GM13977 (cell line): ENCODE measurements at regions not wholly inside any gene's neighbourhood (a gene's known extent, or its start where the extent isn't known, plus 50 kb on each side); places are given as distances from the start of the nearest gene placed in this dataset.
A peak's percentile ranks its signal among the peaks of the same experiment; 100 is the strongest.

Experiments used
- DNase-seq: peaks from one replicate; pipeline ENCODE4 v3.0.0; 2012; ENCODE audit warnings: low spot score
- in situ Hi-C: fragments of 300-500 bp; cut with MboI; formaldehyde crosslinking; loops from one replicate; pipeline ENCODE4 v1.12.0; 2022; ENCODE audit warnings: low sequenced_read_pairs, low pct_unique_long_range_greater_than_20kb, mixed read lengths, inconsistent platforms; ENCODE audit not compliant: unreplicated experiment
- TF ChIP-seq, protein P1 (sequence below): IDR thresholded peaks from 2 replicates; pipeline ENCODE4 v1.5.1; 2012; ENCODE audit warnings: mild to moderate bottlenecking, control low read depth; ENCODE audit not compliant: insufficient read depth; ENCODE audit errors: extremely low read depth, missing control alignments

- TF ChIP-seq, protein P1, sequence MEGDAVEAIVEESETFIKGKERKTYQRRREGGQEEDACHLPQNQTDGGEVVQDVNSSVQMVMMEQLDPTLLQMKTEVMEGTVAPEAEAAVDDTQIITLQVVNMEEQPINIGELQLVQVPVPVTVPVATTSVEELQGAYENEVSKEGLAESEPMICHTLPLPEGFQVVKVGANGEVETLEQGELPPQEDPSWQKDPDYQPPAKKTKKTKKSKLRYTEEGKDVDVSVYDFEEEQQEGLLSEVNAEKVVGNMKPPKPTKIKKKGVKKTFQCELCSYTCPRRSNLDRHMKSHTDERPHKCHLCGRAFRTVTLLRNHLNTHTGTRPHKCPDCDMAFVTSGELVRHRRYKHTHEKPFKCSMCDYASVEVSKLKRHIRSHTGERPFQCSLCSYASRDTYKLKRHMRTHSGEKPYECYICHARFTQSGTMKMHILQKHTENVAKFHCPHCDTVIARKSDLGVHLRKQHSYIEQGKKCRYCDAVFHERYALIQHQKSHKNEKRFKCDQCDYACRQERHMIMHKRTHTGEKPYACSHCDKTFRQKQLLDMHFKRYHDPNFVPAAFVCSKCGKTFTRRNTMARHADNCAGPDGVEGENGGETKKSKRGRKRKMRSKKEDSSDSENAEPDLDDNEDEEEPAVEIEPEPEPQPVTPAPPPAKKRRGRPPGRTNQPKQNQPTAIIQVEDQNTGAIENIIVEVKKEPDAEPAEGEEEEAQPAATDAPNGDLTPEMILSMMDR, result no peak
- in situ Hi-C loops, result no loop called here
- DNase-seq, result no peak
Observed at GRCh38 chr3:118761291-118761606, 273.4 kb downstream of the IGSF11 start.

- in situ Hi-C loops, result no loop called here
- no peak for DNase-seq
- TF ChIP-seq, protein P1, result no peak
Observed at GRCh38 chr3:118765636-118766305, 268.9 kb downstream of the IGSF11 start.

DNA sequence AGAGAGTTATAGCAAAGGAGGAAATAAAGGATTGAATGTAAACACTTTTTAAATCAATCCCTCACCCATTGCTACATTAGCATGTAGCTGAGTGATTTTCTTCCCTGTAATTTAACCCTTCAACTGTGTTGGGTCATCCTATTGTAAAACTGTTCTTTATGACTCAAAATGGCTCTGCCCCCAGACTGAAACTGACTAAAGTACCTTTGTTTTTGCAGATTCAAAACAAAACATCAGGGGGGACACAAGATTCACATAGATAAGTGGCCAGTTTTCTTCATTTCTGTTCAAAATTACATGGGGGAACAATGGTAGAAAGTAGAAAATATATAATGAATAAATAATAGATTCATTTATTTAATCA lies 268.4 kb downstream of the IGSF11 start:
- TF ChIP-seq, protein P1, result no peak
- in situ Hi-C loops, result no loop called here
- DNase-seq, result peak; percentile 15

DNA sequence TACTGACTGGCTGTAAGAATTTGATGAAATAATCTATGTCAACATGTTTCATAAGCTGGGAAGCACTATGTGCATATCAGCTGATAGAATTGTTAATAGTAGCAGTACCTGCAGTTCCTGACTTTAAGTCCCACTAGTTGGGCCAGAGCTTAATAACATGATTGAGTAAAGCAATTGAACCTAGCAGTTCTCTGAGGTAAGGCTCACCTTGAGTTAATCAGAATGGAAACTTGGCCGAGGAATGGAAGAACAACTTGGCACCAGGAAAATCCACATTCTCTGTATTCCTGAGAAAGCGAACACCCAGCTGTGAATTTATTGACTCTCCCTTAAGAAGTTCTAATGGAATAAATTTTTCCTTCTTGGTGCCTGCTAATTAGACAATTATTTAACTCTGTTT lies 262.6 kb downstream of the IGSF11 start:
- in situ Hi-C loops, result no loop called here
- TF ChIP-seq, protein P1, result no peak
- DNase-seq, result no peak

DNA sequence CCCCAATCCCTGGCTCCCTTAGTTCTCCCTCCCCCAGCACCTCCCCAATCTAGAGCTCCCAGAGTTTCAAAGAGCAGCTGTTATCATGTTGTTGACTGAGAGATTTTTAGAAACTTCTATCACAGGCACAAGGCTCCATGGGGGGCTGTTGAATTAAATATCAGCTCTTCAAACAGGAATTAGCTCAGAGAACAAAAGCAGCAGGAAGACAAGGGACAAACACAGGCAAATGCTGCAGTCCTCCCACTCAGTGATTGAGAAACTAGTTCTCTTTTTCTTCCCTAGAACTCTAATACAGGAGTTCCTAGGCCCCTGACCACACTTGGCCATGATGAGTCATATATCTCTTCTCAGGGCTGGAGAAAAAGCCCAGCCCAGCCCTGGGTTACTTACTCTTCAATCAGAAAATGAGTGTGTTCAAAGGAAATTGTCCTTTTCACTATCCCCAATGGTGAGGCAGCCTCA lies 262.1 kb downstream of the IGSF11 start:
- DNase-seq, result peak; percentile 27
- TF ChIP-seq, protein P1, result no peak
- in situ Hi-C loops, result no loop called here

DNA sequence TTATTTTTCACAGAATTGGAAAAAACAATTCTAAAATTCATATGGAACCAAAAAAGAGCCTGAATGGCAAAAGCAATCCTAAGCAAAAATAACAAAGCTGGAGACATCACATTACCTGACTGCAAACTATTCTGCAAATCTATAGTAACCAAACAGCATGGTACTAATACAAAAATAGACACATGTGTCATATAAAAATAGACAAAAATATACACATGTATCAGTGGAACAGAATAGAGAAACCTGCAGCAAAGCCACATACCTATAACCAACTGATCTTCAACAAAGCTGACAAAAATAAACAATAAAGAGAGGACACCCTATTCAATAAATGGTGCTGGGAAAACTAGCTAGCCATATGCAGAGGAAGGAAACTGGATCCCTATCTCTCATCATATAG lies 259.6 kb downstream of the IGSF11 start:
- TF ChIP-seq, protein P1, result no peak
- in situ Hi-C loops, result no loop called here
- DNase-seq, result no peak
